ENCODE measurements at regions not wholly inside any gene's neighbourhood (a gene's known extent, or its start where the extent isn't known, plus 50 kb on each side); places are given as distances from the start of the nearest gene placed in this dataset.
A peak's percentile ranks its signal among the peaks of the same experiment; 100 is the strongest.

- no peak overlapping the region for H3K4me2 ChIP-seq (ENCODE audit: low read length)
- H3K27me3 ChIP-seq (ENCODE audit: low read depth, low read length): no peaks in the 10 kb centered on the region
- H3K9ac ChIP-seq (ENCODE audit: low read length): no peak overlapping the region
- H3K9me3 ChIP-seq (ENCODE audit: insufficient read depth, low read length): no peaks in the 10 kb centered on the region
- TF ChIP-seq, protein P1, sequence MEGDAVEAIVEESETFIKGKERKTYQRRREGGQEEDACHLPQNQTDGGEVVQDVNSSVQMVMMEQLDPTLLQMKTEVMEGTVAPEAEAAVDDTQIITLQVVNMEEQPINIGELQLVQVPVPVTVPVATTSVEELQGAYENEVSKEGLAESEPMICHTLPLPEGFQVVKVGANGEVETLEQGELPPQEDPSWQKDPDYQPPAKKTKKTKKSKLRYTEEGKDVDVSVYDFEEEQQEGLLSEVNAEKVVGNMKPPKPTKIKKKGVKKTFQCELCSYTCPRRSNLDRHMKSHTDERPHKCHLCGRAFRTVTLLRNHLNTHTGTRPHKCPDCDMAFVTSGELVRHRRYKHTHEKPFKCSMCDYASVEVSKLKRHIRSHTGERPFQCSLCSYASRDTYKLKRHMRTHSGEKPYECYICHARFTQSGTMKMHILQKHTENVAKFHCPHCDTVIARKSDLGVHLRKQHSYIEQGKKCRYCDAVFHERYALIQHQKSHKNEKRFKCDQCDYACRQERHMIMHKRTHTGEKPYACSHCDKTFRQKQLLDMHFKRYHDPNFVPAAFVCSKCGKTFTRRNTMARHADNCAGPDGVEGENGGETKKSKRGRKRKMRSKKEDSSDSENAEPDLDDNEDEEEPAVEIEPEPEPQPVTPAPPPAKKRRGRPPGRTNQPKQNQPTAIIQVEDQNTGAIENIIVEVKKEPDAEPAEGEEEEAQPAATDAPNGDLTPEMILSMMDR (IDR thresholded peaks at IDR 0.05; ENCODE audit: low read depth, low read length): no peak
- no peak for TF ChIP-seq EZH2phosphoT487 (IDR thresholded peaks at IDR 0.05; ENCODE audit: low read depth)
- no peaks in the 10 kb centered on the region for H3K79me2 ChIP-seq (ENCODE audit: low read length)
- H3K27ac ChIP-seq (ENCODE audit: low read length): no peak overlapping the region
- H4K20me1 ChIP-seq (ENCODE audit: insufficient read depth, low read length): no peaks in the 10 kb centered on the region
- H3K36me3 ChIP-seq (replicated peaks; ENCODE audit: low read depth, low read length): no peaks in the 10 kb centered on the region
- H3K4me1 ChIP-seq (ENCODE audit: low read length): no peaks in the 10 kb centered on the region
- no peak overlapping the region for H3K4me3 ChIP-seq (ENCODE audit: low read length)
- H2AFZ ChIP-seq (ENCODE audit: low read depth, low read length): no peak overlapping the region
Measured at GRCh38 chr1:188931506-188931905, 1546.2 kb downstream of the BRINP3 start.

- Histone ChIP-seq H3K4me1 (ENCODE audit: low read length) (no peaks in the 10 kb centered on the region), H2AFZ (ENCODE audit: low read depth, low read length) (peak overlapping the region; percentile 61; the same call in 1 of the 2 replicates)
Measured at GRCh38 chr1:188937965-188938551, 1539.6 kb downstream of the BRINP3 start.

GRCh38 chr1:188941986-188942385 is 1535.7 kb downstream of the BRINP3 start:
- Histone ChIP-seq H3K4me1 (ENCODE audit: low read length) (no peaks in the 10 kb centered on the region), H3K27ac (ENCODE audit: low read length) (no peak overlapping the region), H3K4me3 (ENCODE audit: low read length) (no peak overlapping the region), H3K27me3 (ENCODE audit: low read depth, low read length) (no peaks in the 10 kb centered on the region), H3K36me3 (replicated peaks; ENCODE audit: low read depth, low read length) (no peaks in the 10 kb centered on the region), H4K20me1 (ENCODE audit: insufficient read depth, low read length) (no peaks in the 10 kb centered on the region), H3K9me3 (ENCODE audit: insufficient read depth, low read length) (no peaks in the 10 kb centered on the region), H2AFZ (ENCODE audit: low read depth, low read length) (no peak overlapping the region), H3K9ac (ENCODE audit: low read length) (no peak overlapping the region), H3K4me2 (ENCODE audit: low read length) (no peak overlapping the region), H3K79me2 (ENCODE audit: low read length) (no peaks in the 10 kb centered on the region)
- no peak for TF ChIP-seq EZH2phosphoT487 (IDR thresholded peaks at IDR 0.05; ENCODE audit: low read depth)
- TF ChIP-seq, protein P1 (IDR thresholded peaks at IDR 0.05; ENCODE audit: low read depth, low read length): no peak

More at GRCh38 chr1:188937965-188938551, 1539.6 kb downstream of the BRINP3 start:
- TF ChIP-seq, protein P1 (IDR thresholded peaks at IDR 0.05; ENCODE audit: low read depth, low read length): peak; percentile 71
- no peak for TF ChIP-seq EZH2phosphoT487 (IDR thresholded peaks at IDR 0.05; ENCODE audit: low read depth)
- Histone ChIP-seq H3K9me3 (ENCODE audit: insufficient read depth, low read length) (no peaks in the 10 kb centered on the region), H3K4me3 (ENCODE audit: low read length) (no peak overlapping the region), H3K9ac (ENCODE audit: low read length) (no peak overlapping the region), H3K36me3 (replicated peaks; ENCODE audit: low read depth, low read length) (no peaks in the 10 kb centered on the region), H3K27ac (ENCODE audit: low read length) (no peak overlapping the region), H3K27me3 (ENCODE audit: low read depth, low read length) (no peaks in the 10 kb centered on the region), H3K79me2 (ENCODE audit: low read length) (no peaks in the 10 kb centered on the region), H3K4me2 (ENCODE audit: low read length) (no peak overlapping the region), H4K20me1 (ENCODE audit: insufficient read depth, low read length) (no peaks in the 10 kb centered on the region)

DNA sequence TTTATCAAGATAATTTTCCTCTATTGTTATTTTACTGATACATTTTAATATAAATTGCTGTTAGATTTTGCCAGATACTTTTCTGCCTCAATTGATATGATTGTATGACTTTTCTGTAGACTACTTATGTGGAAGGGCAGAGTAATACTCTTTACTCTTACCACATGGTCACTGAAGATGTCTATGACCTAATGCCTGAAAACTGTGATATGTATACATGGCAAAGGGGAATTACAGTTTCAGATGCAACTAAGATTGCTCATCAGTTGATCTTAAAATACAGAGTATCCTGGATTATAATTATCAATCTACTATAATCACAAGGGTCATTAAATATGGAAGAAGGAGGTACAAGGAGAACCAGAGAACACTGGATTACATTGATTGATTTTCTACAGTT is 1528.0 kb downstream of the BRINP3 start:
- Histone ChIP-seq H3K4me2 (ENCODE audit: low read length) (no peak overlapping the region), H3K4me1 (ENCODE audit: low read length) (no peaks in the 10 kb centered on the region), H4K20me1 (ENCODE audit: insufficient read depth, low read length) (no peaks in the 10 kb centered on the region), H3K27me3 (ENCODE audit: low read depth, low read length) (no peaks in the 10 kb centered on the region), H3K79me2 (ENCODE audit: low read length) (no peaks in the 10 kb centered on the region), H3K9me3 (ENCODE audit: insufficient read depth, low read length) (no peaks in the 10 kb centered on the region), H3K36me3 (replicated peaks; ENCODE audit: low read depth, low read length) (no peaks in the 10 kb centered on the region), H3K9ac (ENCODE audit: low read length) (no peak overlapping the region), H3K4me3 (ENCODE audit: low read length) (no peak overlapping the region), H2AFZ (ENCODE audit: low read depth, low read length) (no peak overlapping the region), H3K27ac (ENCODE audit: low read length) (no peak overlapping the region)
- TF ChIP-seq, protein P1 (IDR thresholded peaks at IDR 0.05; ENCODE audit: low read depth, low read length): no peak
- TF ChIP-seq EZH2phosphoT487 (IDR thresholded peaks at IDR 0.05; ENCODE audit: low read depth): no peak

Measured in OCI-LY3 (cell line).